ENCODE measurements at regions not wholly inside any gene's neighbourhood (a gene's known extent, or its start where the extent isn't known, plus 50 kb on each side); places are given as distances from the start of the nearest gene placed in this dataset.

- POLR2A ChIA-PET = interaction anchor here (1.5 to 1.6 kb wide), 2 partner anchors 53 to 54 kb away, joined by 4 read pairs; no protein-coding TSS in a partner anchor
- ATAC-seq = peak; percentile 38 to 58; a peak in 4 of 6 replicates
- peak overlapping the region; percentile 56; the same call in 2 of the 3 replicates for H3K4me2 ChIP-seq
- H3K4me3 ChIP-seq = no peak overlapping the region
- H3K27ac ChIP-seq = peak overlapping the region; percentile 80 to 90
- DNase-seq (ENCODE audit: low read depth in 1 of 2, low spot score in 1 of 2) = peak in 1 of 2 experiments; percentile 75
- peaks cover 58% of the 10 kb centered on the region for H3K4me1 ChIP-seq
- TF ChIP-seq FOSL2 (IDR thresholded peaks at IDR 0.05) (no peak), FOSL2 (CRISPR knock-in tag; IDR thresholded peaks at IDR 0.05) (peak; percentile 11; the same call in 1 of the 2 replicates)
- TF ChIP-seq, protein P1, sequence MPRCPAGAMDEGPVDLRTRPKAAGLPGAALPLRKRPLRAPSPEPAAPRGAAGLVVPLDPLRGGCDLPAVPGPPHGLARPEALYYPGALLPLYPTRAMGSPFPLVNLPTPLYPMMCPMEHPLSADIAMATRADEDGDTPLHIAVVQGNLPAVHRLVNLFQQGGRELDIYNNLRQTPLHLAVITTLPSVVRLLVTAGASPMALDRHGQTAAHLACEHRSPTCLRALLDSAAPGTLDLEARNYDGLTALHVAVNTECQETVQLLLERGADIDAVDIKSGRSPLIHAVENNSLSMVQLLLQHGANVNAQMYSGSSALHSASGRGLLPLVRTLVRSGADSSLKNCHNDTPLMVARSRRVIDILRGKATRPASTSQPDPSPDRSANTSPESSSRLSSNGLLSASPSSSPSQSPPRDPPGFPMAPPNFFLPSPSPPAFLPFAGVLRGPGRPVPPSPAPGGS (IDR thresholded peaks at IDR 0.05) = no peak
- FAIRE-seq = no peak
- CTCF ChIA-PET = interaction anchor here (0.8 to 3.1 kb wide), 3 partner anchors 8 to 148 kb away, joined by 3 to 12 read pairs (median 4); no protein-coding TSS in a partner anchor
- WGBS (ENCODE audit: missing lambda C conversion rate) = 81% methylated on average over 3 of the region's 3 CpGs
- peaks cover 5% of the 10 kb centered on the region; the same call in 1 of the 3 replicates for H3K9me3 ChIP-seq
Measured at GRCh38 chr12:28024231-28024995, 51.9 kb upstream of the PTHLH start.

DNA sequence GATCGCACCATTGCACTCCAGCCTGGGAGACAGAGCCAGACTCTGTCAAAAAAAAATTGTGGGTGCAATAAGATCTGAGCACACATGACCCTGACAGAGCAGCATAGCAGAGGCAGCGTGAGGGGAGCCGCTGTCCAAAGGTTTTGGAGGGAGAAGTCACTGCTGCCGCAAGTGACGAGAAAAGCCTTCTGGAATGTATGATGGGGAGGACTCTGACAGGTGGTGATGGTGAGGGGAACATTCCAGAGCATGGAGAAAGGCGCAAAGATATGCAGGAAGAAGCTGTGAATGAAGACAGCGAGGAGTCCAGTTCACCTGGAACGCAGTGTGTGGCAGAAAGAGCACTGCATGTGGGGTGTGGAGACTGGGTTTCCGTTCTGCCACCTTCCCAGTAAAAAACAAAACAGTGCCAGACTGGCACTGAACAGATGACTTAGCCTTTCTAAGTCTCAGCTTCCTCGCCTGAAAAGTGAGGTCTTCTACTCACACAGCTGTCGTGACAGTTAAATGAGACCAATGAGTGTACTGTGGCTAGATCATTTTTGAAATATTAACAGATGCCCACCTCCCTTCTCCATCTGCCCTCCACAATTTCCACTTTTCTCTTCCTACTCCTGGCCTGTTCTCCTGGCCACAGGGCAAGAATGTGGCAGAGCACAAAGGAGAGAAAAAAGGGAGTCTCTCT is 53.4 kb upstream of the PTHLH start:
- TF ChIP-seq TFCP2L1 (CRISPR knock-in tag; IDR thresholded peaks at IDR 0.05) (no peak), HMGXB4 (CRISPR knock-in tag; IDR thresholded peaks at IDR 0.05; ENCODE audit: borderline replicate concordance) (no peak), HEYL (CRISPR knock-in tag; IDR thresholded peaks at IDR 0.05) (no peak), FOSL2 (IDR thresholded peaks at IDR 0.05) (no peak), FOSL2 (CRISPR knock-in tag; IDR thresholded peaks at IDR 0.05) (no peak), MAFK (IDR thresholded peaks at IDR 0.05; ENCODE audit: partially characterized antibody) (no peak), ESRRA (IDR thresholded peaks at IDR 0.05; ENCODE audit: borderline replicate concordance, low read length) (no peak), ZC3H11A (IDR thresholded peaks at IDR 0.05) (no peak)
- TF ChIP-seq, protein P1 (IDR thresholded peaks at IDR 0.05) = no peak
- TF ChIP-seq, protein P2, sequence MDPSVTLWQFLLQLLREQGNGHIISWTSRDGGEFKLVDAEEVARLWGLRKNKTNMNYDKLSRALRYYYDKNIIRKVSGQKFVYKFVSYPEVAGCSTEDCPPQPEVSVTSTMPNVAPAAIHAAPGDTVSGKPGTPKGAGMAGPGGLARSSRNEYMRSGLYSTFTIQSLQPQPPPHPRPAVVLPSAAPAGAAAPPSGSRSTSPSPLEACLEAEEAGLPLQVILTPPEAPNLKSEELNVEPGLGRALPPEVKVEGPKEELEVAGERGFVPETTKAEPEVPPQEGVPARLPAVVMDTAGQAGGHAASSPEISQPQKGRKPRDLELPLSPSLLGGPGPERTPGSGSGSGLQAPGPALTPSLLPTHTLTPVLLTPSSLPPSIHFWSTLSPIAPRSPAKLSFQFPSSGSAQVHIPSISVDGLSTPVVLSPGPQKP (IDR thresholded peaks at IDR 0.05; ENCODE audit: low read depth, low read length) = no peak
- TF ChIP-seq, protein P3, sequence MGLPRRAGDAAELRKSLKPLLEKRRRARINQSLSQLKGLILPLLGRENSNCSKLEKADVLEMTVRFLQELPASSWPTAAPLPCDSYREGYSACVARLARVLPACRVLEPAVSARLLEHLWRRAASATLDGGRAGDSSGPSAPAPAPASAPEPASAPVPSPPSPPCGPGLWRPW (IDR thresholded peaks at IDR 0.05) = no peak
- TF ChIP-seq, protein P4, sequence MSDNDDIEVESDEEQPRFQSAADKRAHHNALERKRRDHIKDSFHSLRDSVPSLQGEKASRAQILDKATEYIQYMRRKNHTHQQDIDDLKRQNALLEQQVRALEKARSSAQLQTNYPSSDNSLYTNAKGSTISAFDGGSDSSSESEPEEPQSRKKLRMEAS (IDR thresholded peaks at IDR 0.05) = no peak
- POLR2A ChIA-PET = no interaction called here
- H3K4me2 ChIP-seq = no peak overlapping the region; the same call in 2 of the 3 replicates

More for the DNA sequence above, 53.4 kb upstream of the PTHLH start:
- Histone ChIP-seq H3K4me3 (no peak overlapping the region), H3K4me1 (peaks cover 52% of the 10 kb centered on the region), H3K27ac (peak overlapping the region; percentile 36 to 90; a peak in 4 of 6 replicates), H3K9me3 (peaks cover 5% of the 10 kb centered on the region; the same call in 1 of the 3 replicates)
- ATAC-seq (no peak), DNase-seq (ENCODE audit: low read depth in 1 of 2, low spot score in 1 of 2) (no peak), FAIRE-seq (no peak)
- WGBS (ENCODE audit: missing lambda C conversion rate) = 95% methylated on average over 11 of the region's 11 CpGs
- CTCF ChIA-PET = interaction anchor here (0.7 to 3.1 kb wide), 5 partner anchors 9 to 85 kb away, joined by 3 to 12 read pairs (median 4); no protein-coding TSS in a partner anchor
